GM23248 (cell line): ENCODE measurements at regions not wholly inside any gene's neighbourhood (a gene's known extent, or its start where the extent isn't known, plus 50 kb on each side); places are given as distances from the start of the nearest gene placed in this dataset.

Experiments used
- DNase-seq: peaks from one replicate; pipeline ENCODE4 v3.0.0-alpha.2; 2015
- H2AFZ ChIP-seq: fragments of 200-600 bp; sonication (generic); 2 replicates; pipeline ENCODE4 v1.6.1; 2016; ENCODE audit warnings: antibody characterized with exemption
- H3F3A ChIP-seq: fragments of 200-600 bp; sonication (generic); 2 replicates; pipeline ENCODE4 v1.6.1; 2016; ENCODE audit warnings: mild to moderate bottlenecking, antibody characterized with exemption, mixed run types; ENCODE audit not compliant: insufficient read depth
- H3K27ac ChIP-seq: fragments of 200-600 bp; sonication (generic); 2 replicates; pipeline ENCODE4 v1.5.1; 2016; ENCODE audit warnings: mild to moderate bottlenecking
- H3K27me3 ChIP-seq: fragments of 200-600 bp; sonication (generic); replicated peaks from 2 replicates; pipeline ENCODE4 v1.6.1; 2016; ENCODE audit warnings: mild to moderate bottlenecking; ENCODE audit not compliant: insufficient read depth
- H3K36me3 ChIP-seq: fragments of 200-600 bp; sonication (generic); 2 replicates; pipeline ENCODE4 v1.6.1; 2016; ENCODE audit warnings: low read depth, mild to moderate bottlenecking
- H3K4me1 ChIP-seq: fragments of 200-600 bp; sonication (generic); 2 replicates; pipeline ENCODE4 v1.6.1; 2016; ENCODE audit warnings: mild to moderate bottlenecking; ENCODE audit not compliant: insufficient read depth
- H3K4me2 ChIP-seq: fragments of 200-600 bp; sonication (generic); one replicate; pipeline ENCODE4 v1.6.1; 2016; ENCODE audit warnings: mild to moderate bottlenecking; ENCODE audit not compliant: unreplicated experiment
- H3K4me3 ChIP-seq: fragments of 200-600 bp; sonication (generic); 2 replicates; pipeline ENCODE4 v1.5.1; 2016; ENCODE audit warnings: mild to moderate bottlenecking
- H3K79me2 ChIP-seq: fragments of 200-600 bp; sonication (generic); 2 replicates; pipeline ENCODE4 v1.6.1; 2016; ENCODE audit warnings: mild to moderate bottlenecking; ENCODE audit not compliant: insufficient read depth
- H3K9ac ChIP-seq: fragments of 200-600 bp; sonication (generic); 2 replicates; pipeline ENCODE4 v1.6.1; 2016; ENCODE audit warnings: mild to moderate bottlenecking
- H3K9me2 ChIP-seq: fragments of 200-600 bp; sonication (generic); 2 replicates; pipeline ENCODE4 v1.6.1; 2016; ENCODE audit warnings: mixed run types, mild to moderate bottlenecking, moderate library complexity; ENCODE audit not compliant: insufficient read depth
- H3K9me3 ChIP-seq: fragments of 200-600 bp; sonication (generic); one replicate; pipeline ENCODE4 v1.6.1; 2017; ENCODE audit warnings: low read depth
- H4K20me1 ChIP-seq: fragments of 200-600 bp; sonication (generic); 2 replicates; pipeline ENCODE4 v1.6.0; 2016; ENCODE audit not compliant: insufficient read depth
- EZH2 ChIP-seq: fragments of 200-600 bp; sonication (generic); IDR thresholded peaks from 2 replicates; pipeline ENCODE4 v1.6.1; 2018; ENCODE audit warnings: antibody characterized with exemption, mild to moderate bottlenecking; ENCODE audit not compliant: insufficient read depth, poor library complexity, severe bottlenecking
- EZH2phosphoT487 ChIP-seq: fragments of 200-600 bp; sonication (generic); IDR thresholded peaks from 2 replicates; pipeline ENCODE4 v1.6.1; 2018; ENCODE audit warnings: antibody characterized with exemption, moderate library complexity, mild to moderate bottlenecking, low read depth; ENCODE audit not compliant: insufficient read depth
- WGBS, 2 experiments: methylation state at CpG; one replicate each; pipeline ENCODE4 v1.1.6; 2015 to 2017; ENCODE audit warnings: low lambda C conversion rate in 2 of 2, low coverage in 1 of 2; ENCODE audit errors: missing lambda C conversion rate in 2 of 2; 5-methylcytosine and 5-hydroxymethylcytosine counted together
- in situ Hi-C: fragments of 300-500 bp; cut with MboI; formaldehyde crosslinking; loops from 2 replicates; pipeline ENCODE4 v1.15.0; 2020

DNA sequence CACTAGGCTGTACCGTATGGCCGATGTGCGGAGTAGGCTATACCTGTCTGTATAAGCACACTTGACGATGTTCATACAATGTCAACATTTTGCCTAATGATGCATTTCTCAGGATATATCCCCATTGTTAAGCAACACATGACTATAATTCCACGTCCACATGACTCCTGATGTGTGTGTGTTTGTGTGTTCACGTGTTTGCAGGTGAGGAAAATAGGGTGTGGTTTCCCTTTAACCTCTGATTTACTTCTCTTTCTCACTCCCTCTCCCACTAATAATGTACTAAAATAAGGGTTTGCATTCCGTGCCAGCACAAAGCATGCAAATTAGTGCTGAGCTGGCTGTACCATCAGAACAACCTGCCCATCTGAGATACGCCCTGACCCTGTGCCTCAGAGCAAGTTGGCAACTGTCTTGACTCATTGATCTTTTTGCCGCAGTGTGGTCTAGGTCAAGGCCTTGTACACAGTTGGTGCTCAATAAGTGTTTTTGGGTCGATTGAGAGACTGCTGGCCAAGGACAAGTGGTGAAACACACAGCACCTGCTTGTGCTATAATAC is 64.6 kb upstream of the DOCK1 start:
- Histone ChIP-seq H3K9me3 (no peaks in the 10 kb centered on the region), H3K9me2 (no peaks in the 10 kb centered on the region), H3K4me2 (no peak overlapping the region), H3K4me3 (no peak overlapping the region), H3K4me1 (no peaks in the 10 kb centered on the region), H2AFZ (no peak overlapping the region), H3K9ac (no peak overlapping the region), H3K27me3 (peaks cover 25% of the 10 kb centered on the region; the same call in 1 of the 2 replicates), H3K79me2 (no peaks in the 10 kb centered on the region), H4K20me1 (no peaks in the 10 kb centered on the region), H3K27ac (no peak overlapping the region), H3K36me3 (no peaks in the 10 kb centered on the region), H3F3A (no peaks in the 10 kb centered on the region)
- DNase-seq: no peak
- in situ Hi-C loops: no loop called here
- WGBS, 2 experiments: 61 to 62% methylated on average over 10 of the region's 10 CpGs
- TF ChIP-seq EZH2 (no peak), EZH2phosphoT487 (no peak)

DNA sequence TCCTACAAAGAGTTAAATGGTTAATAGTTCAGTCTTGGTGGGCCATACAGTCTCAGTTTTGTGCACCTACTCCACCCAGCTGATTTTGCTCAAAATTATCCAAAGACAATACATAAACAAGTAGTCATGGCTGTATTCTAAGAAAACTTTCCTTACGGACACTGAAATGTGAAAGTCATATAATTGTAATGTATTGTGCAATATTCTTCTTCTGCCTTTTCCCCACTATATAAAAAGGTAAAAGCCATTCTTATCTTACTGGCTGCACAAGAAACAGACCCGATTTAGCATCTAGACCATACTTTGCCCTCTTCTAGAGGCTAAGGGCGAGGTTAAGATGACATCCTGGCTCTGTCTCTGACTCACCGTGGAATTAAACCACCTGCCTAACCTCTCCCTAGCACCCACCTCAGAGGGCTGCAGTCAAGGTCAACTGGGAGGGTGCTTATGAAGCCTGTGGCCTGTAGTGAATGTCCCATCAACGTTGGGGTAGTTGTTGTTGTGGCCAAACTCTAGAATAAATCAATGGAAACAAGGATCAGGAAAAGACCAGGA is 63.8 kb upstream of the DOCK1 start:
- Histone ChIP-seq H3K9me3 (no peaks in the 10 kb centered on the region), H3K4me1 (no peaks in the 10 kb centered on the region), H3K9ac (no peak overlapping the region), H3K4me2 (no peak overlapping the region), H3K4me3 (no peak overlapping the region), H3F3A (no peaks in the 10 kb centered on the region), H2AFZ (no peak overlapping the region), H3K36me3 (no peaks in the 10 kb centered on the region), H3K79me2 (no peaks in the 10 kb centered on the region), H3K27me3 (peaks cover 32% of the 10 kb centered on the region; the same call in 1 of the 2 replicates), H4K20me1 (no peaks in the 10 kb centered on the region), H3K9me2 (no peaks in the 10 kb centered on the region), H3K27ac (no peak overlapping the region)
- in situ Hi-C loops: no loop called here
- TF ChIP-seq EZH2phosphoT487 (no peak), EZH2 (no peak)
- WGBS, 2 experiments: 51 to 58% methylated on average over 5 of the region's 5 CpGs
- no peak for DNase-seq

DNA sequence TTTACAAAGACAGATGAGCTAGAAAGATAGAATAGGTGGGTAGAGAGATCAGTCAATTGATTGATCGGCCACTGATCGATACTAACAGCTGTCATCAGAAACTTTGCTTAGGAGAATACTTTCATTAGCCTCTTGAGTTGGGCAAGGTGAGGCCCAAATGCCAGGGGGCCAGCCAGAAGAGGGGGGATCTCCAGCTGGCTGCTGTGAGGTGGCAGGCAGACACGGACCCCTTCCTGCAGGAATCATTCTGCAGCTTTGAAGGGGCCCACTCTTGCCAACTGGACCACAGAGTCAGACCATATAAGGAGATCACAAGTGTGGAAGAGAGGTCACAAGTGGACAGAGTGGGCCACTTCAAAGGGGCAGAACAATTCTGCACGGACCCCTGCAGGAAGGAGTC is 62.9 kb upstream of the DOCK1 start:
- Histone ChIP-seq H3K36me3 (no peaks in the 10 kb centered on the region), H4K20me1 (no peaks in the 10 kb centered on the region), H3K4me2 (no peak overlapping the region), H3K79me2 (no peaks in the 10 kb centered on the region), H3K9ac (no peak overlapping the region), H3K9me2 (no peaks in the 10 kb centered on the region), H3K4me3 (no peak overlapping the region), H3K27me3 (peaks cover 37% of the 10 kb centered on the region), H3K4me1 (no peaks in the 10 kb centered on the region), H2AFZ (no peak overlapping the region), H3K27ac (no peak overlapping the region), H3F3A (no peaks in the 10 kb centered on the region), H3K9me3 (no peaks in the 10 kb centered on the region)
- 67 to 73% methylated on average over 4 of the region's 4 CpGs for WGBS, 2 experiments
- no peak for TF ChIP-seq EZH2phosphoT487
- TF ChIP-seq EZH2: no peak
- in situ Hi-C loops: no loop called here
- DNase-seq: no peak

DNA sequence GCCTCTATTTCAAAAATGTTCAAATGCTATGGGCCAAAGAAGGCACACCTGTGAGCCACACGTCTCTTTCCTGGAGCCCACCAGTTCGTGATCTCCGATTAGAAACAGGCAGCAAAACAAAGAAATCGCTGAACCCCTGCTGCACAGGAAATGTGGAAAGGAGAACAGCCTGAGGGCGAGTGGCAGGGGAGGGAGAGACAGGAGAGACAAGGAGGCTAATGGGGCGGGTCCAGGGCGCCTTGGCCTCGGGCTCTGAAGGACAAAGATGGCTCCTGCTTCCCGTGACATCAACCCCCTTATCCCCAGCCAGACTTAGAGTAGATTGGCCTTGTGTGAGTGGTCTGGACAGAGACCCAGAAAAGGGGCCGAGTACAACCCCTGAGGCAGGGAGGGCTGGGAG is 62.4 kb upstream of the DOCK1 start:
- Histone ChIP-seq H3K27me3 (peaks cover 33% of the 10 kb centered on the region), H3K9ac (no peak overlapping the region), H3K9me3 (no peaks in the 10 kb centered on the region), H3K27ac (no peak overlapping the region), H3K4me3 (no peak overlapping the region), H2AFZ (no peak overlapping the region), H4K20me1 (no peaks in the 10 kb centered on the region), H3K9me2 (no peaks in the 10 kb centered on the region), H3K79me2 (no peaks in the 10 kb centered on the region), H3K4me1 (no peaks in the 10 kb centered on the region), H3K4me2 (no peak overlapping the region), H3F3A (no peaks in the 10 kb centered on the region), H3K36me3 (no peaks in the 10 kb centered on the region)
- in situ Hi-C loops: no loop called here
- no peak for DNase-seq
- TF ChIP-seq EZH2phosphoT487 (no peak), EZH2 (no peak)
- WGBS, 2 experiments: 33 to 45% methylated on average over 9 to 10 of the region's 10 CpGs
